SK-N-SH (cell line): ENCODE measurements at regions not wholly inside any gene's neighbourhood (a gene's known extent, or its start where the extent isn't known, plus 50 kb on each side); places are given as distances from the start of the nearest gene placed in this dataset.
A peak's percentile ranks its signal among the peaks of the same experiment; 100 is the strongest.

Experiments
- CTCF ChIA-PET: fragments of 300-600, 350-600 bp; formaldehyde crosslinking; extraction: SDS; loops from one replicate; lab custom pipeline; 2021; lab: Yijun Ruan, JAX
- POLR2A ChIA-PET: fragments of 350-600 bp; sonication (Branson Sonifier 250); formaldehyde crosslinking; extraction: SDS; loops from one replicate; lab custom pipeline; 2020; ENCODE audit warnings: antibody characterized with exemption, inconsistent platforms; lab: Yijun Ruan, JAX
- DNase-seq: peaks from one replicate; pipeline ENCODE4 v3.0.0; 2012
- H2AFZ ChIP-seq: fragments of 200-600 bp; sonication (generic); 2 replicates; pipeline ENCODE4 v1.8.1; 2016; ENCODE audit warnings: antibody characterized with exemption, mild to moderate bottlenecking, low read depth
- H3F3A ChIP-seq: fragments of 200-600 bp; sonication (generic); replicated peaks from 2 replicates; pipeline ENCODE3; 2016; ENCODE audit warnings: antibody characterized with exemption, mild to moderate bottlenecking; ENCODE audit not compliant: insufficient read depth
- H3K27ac ChIP-seq, 2 experiments: fragments of 200-500 bp in 1 of 2; fragments of 200-600 bp in 1 of 2; sonication (Bioruptor generic) in 1 of 2; sonication (generic), shearing (Covaris generic) in 1 of 2; 2 replicates each; pipeline versions ENCODE4 v1.5.1 to v1.6.1; 2014 to 2016; ENCODE audit warnings: low read depth in 2 of 2, inconsistent platforms in 1 of 2, low read length in 1 of 2, mild to moderate bottlenecking in 1 of 2, mixed read lengths in 1 of 2
- H3K27me3 ChIP-seq: fragments of 200-600 bp; sonication (generic), shearing (Covaris generic); 2 replicates; pipeline ENCODE4 v1.6.1; 2016; ENCODE audit warnings: mixed run types; ENCODE audit not compliant: insufficient read depth
- H3K36me3 ChIP-seq, 2 experiments: fragments of 200-500 bp in 1 of 2; fragments of 200-600 bp in 1 of 2; sonication (Bioruptor generic) in 1 of 2; sonication (generic) in 1 of 2; replicated peaks in 1 of 2; 2 replicates each; pipeline versions ENCODE3 to v1.5.1; 2014 to 2016; ENCODE audit warnings: low read length in 1 of 2, mild to moderate bottlenecking in 1 of 2; ENCODE audit not compliant: insufficient read depth in 2 of 2, control insufficient read depth in 1 of 2
- H3K4me1 ChIP-seq, 2 experiments: fragments of 200-500 bp in 1 of 2; fragments of 200-600 bp in 1 of 2; sonication (Bioruptor generic) in 1 of 2; sonication (generic), shearing (Covaris generic) in 1 of 2; 2 replicates each; pipeline versions ENCODE4 v1.5.1 to v1.6.1; 2014 to 2016; ENCODE audit warnings: low read depth in 1 of 2, low read length in 1 of 2, mixed run types in 1 of 2; ENCODE audit not compliant: insufficient read depth in 2 of 2, control insufficient read depth in 1 of 2
- H3K4me2 ChIP-seq: fragments of 200-600 bp; sonication (generic), shearing (Covaris generic); 2 replicates; pipeline ENCODE4 v1.6.1; 2017; ENCODE audit warnings: mixed run types
- H3K4me3 ChIP-seq, 2 experiments: fragments of 200-500 bp in 1 of 2; fragments of 200-600 bp in 1 of 2; sonication (Bioruptor generic) in 1 of 2; sonication (generic), shearing (Covaris generic) in 1 of 2; 2 replicates each; pipeline versions ENCODE4 v1.5.1 to v1.8.1; 2014 to 2016; ENCODE audit warnings: low read depth in 2 of 2, inconsistent platforms in 1 of 2, low read length in 1 of 2, mild to moderate bottlenecking in 1 of 2, mixed read lengths in 1 of 2, moderate library complexity in 1 of 2
- H3K79me2 ChIP-seq: fragments of 200-600 bp; sonication (generic); 2 replicates; pipeline ENCODE4 v1.8.1; 2017; ENCODE audit warnings: mild to moderate bottlenecking; ENCODE audit not compliant: insufficient read depth
- H3K9ac ChIP-seq: fragments of 200-600 bp; sonication (generic); 2 replicates; pipeline ENCODE4 v1.6.1; 2017; ENCODE audit warnings: mixed run types
- H3K9me2 ChIP-seq: fragments of 200-600 bp; sonication (generic); 2 replicates; pipeline ENCODE4 v1.6.1; 2017; ENCODE audit warnings: mixed run types
- H3K9me3 ChIP-seq: fragments of 200-600 bp; sonication (generic); 2 replicates; pipeline ENCODE4 v1.6.1; 2017; ENCODE audit warnings: mixed run types, mild to moderate bottlenecking, moderate library complexity
- H4K20me1 ChIP-seq: fragments of 200-600 bp; sonication (generic); 2 replicates; pipeline ENCODE4 v1.6.1; 2017; ENCODE audit warnings: mild to moderate bottlenecking, mixed run types; ENCODE audit not compliant: insufficient read depth
- EP300 ChIP-seq, 2 experiments: IDR thresholded peaks; 2 replicates each; pipeline versions ENCODE4 v1.4.0 to v1.6.1; 2012; ENCODE audit warnings: borderline replicate concordance in 1 of 2, low read depth in 1 of 2, low read length in 1 of 2
- GATA2 ChIP-seq: sonication (generic); formaldehyde crosslinking; IDR thresholded peaks from 2 replicates; pipeline ENCODE4 v1.5.0; 2020; ENCODE audit warnings: mild to moderate bottlenecking, missing genetic modification reagents
- POLR2AphosphoS5 ChIP-seq: IDR thresholded peaks from 2 replicates; pipeline ENCODE4 v1.6.1; 2012; ENCODE audit warnings: low read depth, low read length
- SMC3 ChIP-seq: IDR thresholded peaks from 2 replicates; pipeline ENCODE4 v1.6.1; 2012; ENCODE audit warnings: low read depth, low read length, improper control_type of control experiment
- TAF1 ChIP-seq: IDR thresholded peaks from 2 replicates; pipeline ENCODE4 v1.6.1; 2012; ENCODE audit warnings: low read depth, mild to moderate bottlenecking, low read length, moderate library complexity, borderline replicate concordance
- TEAD4 ChIP-seq: IDR thresholded peaks from 2 replicates; pipeline ENCODE4 v1.4.0; 2012; ENCODE audit warnings: mild to moderate bottlenecking, borderline replicate concordance; ENCODE audit not compliant: insufficient read depth
- ZBTB33 ChIP-seq: IDR thresholded peaks from 2 replicates; pipeline ENCODE4 v1.4.0; 2012; ENCODE audit warnings: low read depth, borderline replicate concordance
- WGBS: methylation state at CpG from one replicate; pipeline ENCODE4 v1.1.6; 2017; ENCODE audit warnings: low lambda C conversion rate; 5-methylcytosine and 5-hydroxymethylcytosine counted together
- TF ChIP-seq, protein P1 (sequence below): fragments of 200-600 bp; sonication (generic); IDR thresholded peaks from 2 replicates; pipeline ENCODE4 v1.6.1; 2017; ENCODE audit warnings: antibody characterized with exemption, mild to moderate bottlenecking, moderate library complexity
- TF ChIP-seq, protein P2 (sequence below): IDR thresholded peaks from 2 replicates; pipeline ENCODE4 v1.6.1; 2012; ENCODE audit warnings: mild to moderate bottlenecking, low read depth, low read length, moderate library complexity

DNA sequence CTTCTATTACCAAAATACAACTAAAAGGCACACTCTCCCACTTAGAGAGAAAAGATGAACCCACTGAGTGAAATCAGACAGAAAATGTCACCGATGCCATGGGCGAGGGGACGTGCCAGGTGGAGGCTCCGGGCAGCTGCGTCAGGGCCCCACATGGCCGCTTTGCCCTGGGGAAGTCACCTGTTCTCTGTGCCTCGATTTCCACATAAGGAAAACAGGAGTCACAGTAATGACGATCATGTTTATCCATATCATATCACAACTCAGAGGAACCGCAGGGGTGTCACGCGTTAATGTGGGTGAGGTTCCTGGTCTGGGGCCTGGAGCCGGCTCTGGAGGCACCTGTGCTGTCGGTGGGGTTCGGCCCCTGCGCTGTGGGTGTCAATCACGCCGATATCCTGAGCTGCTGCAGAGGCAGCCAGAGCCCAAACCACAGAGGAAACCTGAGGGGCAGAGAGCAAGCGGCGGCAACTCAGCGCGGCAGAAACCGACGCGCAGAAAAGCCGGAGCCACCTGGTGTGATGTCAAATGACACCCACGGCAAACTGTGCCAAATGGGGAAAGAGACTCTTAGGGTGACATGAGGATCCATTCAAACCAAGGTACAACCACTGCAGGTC, 243.7 kb downstream of the BRD1 start (continued):
- TF ChIP-seq POLR2AphosphoS5 = no peak
- TF ChIP-seq TEAD4 = no peak

GRCh38 chr22:49583341-49583740, 244.3 kb downstream of the BRD1 start:
- Histone ChIP-seq H3K9me3 (no peaks in the 10 kb centered on the region), H2AFZ (no peak overlapping the region), H3K4me3 (no peak overlapping the region), H3K4me2 (no peak overlapping the region), H4K20me1 (no peaks in the 10 kb centered on the region), H3F3A (no peaks in the 10 kb centered on the region), H3K9me2 (no peaks in the 10 kb centered on the region), H3K9ac (no peak overlapping the region), H3K36me3 (no peaks in the 10 kb centered on the region), H3K79me2 (no peaks in the 10 kb centered on the region), H3K27me3 (no peaks in the 10 kb centered on the region), H3K4me1 (no peaks in the 10 kb centered on the region), H3K27ac (no peak overlapping the region)
- ChIA-PET POLR2A (no interaction called here), CTCF (no interaction called here)
- DNase-seq = peak; percentile 17
- 10% methylated on average over 6 of the region's 11 CpGs for WGBS
- TF ChIP-seq GATA2 = no peak
- TF ChIP-seq SMC3 = no peak
- TF ChIP-seq, protein P1, sequence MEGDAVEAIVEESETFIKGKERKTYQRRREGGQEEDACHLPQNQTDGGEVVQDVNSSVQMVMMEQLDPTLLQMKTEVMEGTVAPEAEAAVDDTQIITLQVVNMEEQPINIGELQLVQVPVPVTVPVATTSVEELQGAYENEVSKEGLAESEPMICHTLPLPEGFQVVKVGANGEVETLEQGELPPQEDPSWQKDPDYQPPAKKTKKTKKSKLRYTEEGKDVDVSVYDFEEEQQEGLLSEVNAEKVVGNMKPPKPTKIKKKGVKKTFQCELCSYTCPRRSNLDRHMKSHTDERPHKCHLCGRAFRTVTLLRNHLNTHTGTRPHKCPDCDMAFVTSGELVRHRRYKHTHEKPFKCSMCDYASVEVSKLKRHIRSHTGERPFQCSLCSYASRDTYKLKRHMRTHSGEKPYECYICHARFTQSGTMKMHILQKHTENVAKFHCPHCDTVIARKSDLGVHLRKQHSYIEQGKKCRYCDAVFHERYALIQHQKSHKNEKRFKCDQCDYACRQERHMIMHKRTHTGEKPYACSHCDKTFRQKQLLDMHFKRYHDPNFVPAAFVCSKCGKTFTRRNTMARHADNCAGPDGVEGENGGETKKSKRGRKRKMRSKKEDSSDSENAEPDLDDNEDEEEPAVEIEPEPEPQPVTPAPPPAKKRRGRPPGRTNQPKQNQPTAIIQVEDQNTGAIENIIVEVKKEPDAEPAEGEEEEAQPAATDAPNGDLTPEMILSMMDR = no peak
- TF ChIP-seq, protein P2, sequence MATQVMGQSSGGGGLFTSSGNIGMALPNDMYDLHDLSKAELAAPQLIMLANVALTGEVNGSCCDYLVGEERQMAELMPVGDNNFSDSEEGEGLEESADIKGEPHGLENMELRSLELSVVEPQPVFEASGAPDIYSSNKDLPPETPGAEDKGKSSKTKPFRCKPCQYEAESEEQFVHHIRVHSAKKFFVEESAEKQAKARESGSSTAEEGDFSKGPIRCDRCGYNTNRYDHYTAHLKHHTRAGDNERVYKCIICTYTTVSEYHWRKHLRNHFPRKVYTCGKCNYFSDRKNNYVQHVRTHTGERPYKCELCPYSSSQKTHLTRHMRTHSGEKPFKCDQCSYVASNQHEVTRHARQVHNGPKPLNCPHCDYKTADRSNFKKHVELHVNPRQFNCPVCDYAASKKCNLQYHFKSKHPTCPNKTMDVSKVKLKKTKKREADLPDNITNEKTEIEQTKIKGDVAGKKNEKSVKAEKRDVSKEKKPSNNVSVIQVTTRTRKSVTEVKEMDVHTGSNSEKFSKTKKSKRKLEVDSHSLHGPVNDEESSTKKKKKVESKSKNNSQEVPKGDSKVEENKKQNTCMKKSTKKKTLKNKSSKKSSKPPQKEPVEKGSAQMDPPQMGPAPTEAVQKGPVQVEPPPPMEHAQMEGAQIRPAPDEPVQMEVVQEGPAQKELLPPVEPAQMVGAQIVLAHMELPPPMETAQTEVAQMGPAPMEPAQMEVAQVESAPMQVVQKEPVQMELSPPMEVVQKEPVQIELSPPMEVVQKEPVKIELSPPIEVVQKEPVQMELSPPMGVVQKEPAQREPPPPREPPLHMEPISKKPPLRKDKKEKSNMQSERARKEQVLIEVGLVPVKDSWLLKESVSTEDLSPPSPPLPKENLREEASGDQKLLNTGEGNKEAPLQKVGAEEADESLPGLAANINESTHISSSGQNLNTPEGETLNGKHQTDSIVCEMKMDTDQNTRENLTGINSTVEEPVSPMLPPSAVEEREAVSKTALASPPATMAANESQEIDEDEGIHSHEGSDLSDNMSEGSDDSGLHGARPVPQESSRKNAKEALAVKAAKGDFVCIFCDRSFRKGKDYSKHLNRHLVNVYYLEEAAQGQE = no peak
- TF ChIP-seq TAF1 = no peak

DNA sequence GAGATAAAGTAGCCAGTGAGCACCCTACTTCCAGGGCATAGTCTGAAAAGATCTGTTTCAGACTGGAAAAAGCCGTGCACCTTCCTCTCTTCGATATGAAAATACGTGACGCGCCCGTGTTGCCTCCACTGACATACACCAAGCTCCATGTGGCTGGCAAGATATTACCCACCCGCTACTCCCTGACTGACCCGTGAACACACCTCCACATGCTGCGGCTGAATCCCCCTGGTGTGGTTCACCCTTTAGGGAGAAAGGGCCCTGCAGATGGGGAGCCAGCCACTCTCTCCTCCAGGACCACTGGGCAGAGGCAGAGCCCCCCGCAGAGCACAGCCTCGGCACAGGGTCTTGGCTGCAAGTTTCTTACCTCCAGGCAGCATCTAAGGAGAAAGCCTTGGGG, 245.0 kb downstream of the BRD1 start:
- Histone ChIP-seq H2AFZ (no peak overlapping the region), H3K4me3 (no peak overlapping the region), H4K20me1 (no peaks in the 10 kb centered on the region), H3F3A (no peaks in the 10 kb centered on the region)
- TF ChIP-seq EP300 (IDR thresholded peaks at IDR 0.05; ENCODE audit: borderline replicate concordance in 1 of 2, low read depth in 1 of 2, low read length in 1 of 2) (no peak), ZBTB33 (no peak), GATA2 (no peak)
- TF ChIP-seq, all 33 proteins: peak for 0
- no peaks in the 10 kb centered on the region for H3K79me2 ChIP-seq
- ChIA-PET CTCF (no interaction called here), POLR2A (no interaction called here)
- no peaks in the 10 kb centered on the region for H3K36me3 ChIP-seq
- no peak overlapping the region for H3K4me2 ChIP-seq
- H3K27me3 ChIP-seq = no peaks in the 10 kb centered on the region
- H3K9ac ChIP-seq = no peak overlapping the region
- WGBS = 49% methylated on average over 9 of the region's 11 CpGs
- no peaks in the 10 kb centered on the region for H3K4me1 ChIP-seq
- DNase-seq = peak; percentile 12
- no peaks in the 10 kb centered on the region for H3K9me2 ChIP-seq
- H3K27ac ChIP-seq = no peak overlapping the region
- H3K9me3 ChIP-seq = no peaks in the 10 kb centered on the region
